PFSK-1 (cell line): ENCODE measurements at regions not wholly inside any gene's neighbourhood (a gene's known extent, or its start where the extent isn't known, plus 50 kb on each side); places are given as distances from the start of the nearest gene placed in this dataset.

Experiments
- FOXP2 ChIP-seq: optimal IDR thresholded peaks from 2 replicates; pipeline ENCODE3; 2011; ENCODE audit warnings: borderline replicate concordance, control low read depth, inconsistent platforms; ENCODE audit not compliant: insufficient read depth; ENCODE audit errors: extremely low read length, extremely low read depth
- POLR2AphosphoS5 ChIP-seq: IDR thresholded peaks from 2 replicates; pipeline ENCODE4 v1.6.1; 2012; ENCODE audit warnings: low read depth, mild to moderate bottlenecking, control low read depth, low read length, moderate library complexity
- REST ChIP-seq, 2 experiments: IDR thresholded peaks; 2 replicates each; pipeline versions ENCODE4 v1.6.1 to v1.8.0; 2011 to 2012; ENCODE audit warnings: low read depth in 2 of 2, low read length in 2 of 2, control low read depth in 1 of 2, inconsistent platforms in 1 of 2, mild to moderate bottlenecking in 1 of 2, moderate library complexity in 1 of 2; ENCODE audit not compliant: insufficient read depth in 1 of 2
- SIN3A ChIP-seq: IDR thresholded peaks from 2 replicates; pipeline ENCODE4 v1.6.1; 2012; ENCODE audit warnings: mild to moderate bottlenecking, low read length, moderate library complexity, borderline replicate concordance; ENCODE audit not compliant: insufficient read depth
- TAF1 ChIP-seq: IDR thresholded peaks from 2 replicates; pipeline ENCODE4 v1.6.1; 2012; ENCODE audit warnings: low read length, control low read depth, borderline replicate concordance; ENCODE audit not compliant: insufficient read depth

- no peak for TF ChIP-seq REST (IDR thresholded peaks at IDR 0.05; ENCODE audit: insufficient read depth in 1 of 2, low read depth in 2 of 2, low read length in 2 of 2)
- no peak for TF ChIP-seq FOXP2
- no peak for TF ChIP-seq SIN3A
- no peak for TF ChIP-seq POLR2AphosphoS5
- TF ChIP-seq TAF1 = no peak
Observed at GRCh38 chr10:30736685-30737232, 107.2 kb upstream of the LYZL2 start.

- no peak for TF ChIP-seq POLR2AphosphoS5
Observed at GRCh38 chr10:30734901-30735300, 105.3 kb upstream of the LYZL2 start.

- TF ChIP-seq TAF1 (no peak), FOXP2 (no peak), REST (IDR thresholded peaks at IDR 0.05; ENCODE audit: insufficient read depth in 1 of 2, low read depth in 2 of 2, low read length in 2 of 2) (no peak), POLR2AphosphoS5 (no peak), SIN3A (no peak)
Observed at GRCh38 chr10:30732671-30733070, 103.1 kb upstream of the LYZL2 start.

GRCh38 chr10:30731963-30732362, 102.4 kb upstream of the LYZL2 start:
- TF ChIP-seq TAF1 (no peak), POLR2AphosphoS5 (no peak), SIN3A (no peak), REST (IDR thresholded peaks at IDR 0.05; ENCODE audit: insufficient read depth in 1 of 2, low read depth in 2 of 2, low read length in 2 of 2) (no peak), FOXP2 (no peak)

- TF ChIP-seq POLR2AphosphoS5 (no peak), TAF1 (no peak), REST (IDR thresholded peaks at IDR 0.05; ENCODE audit: insufficient read depth in 1 of 2, low read depth in 2 of 2, low read length in 2 of 2) (no peak)
Observed at GRCh38 chr10:30730306-30730705, 100.8 kb upstream of the LYZL2 start.
